Lower lobe of right lung (tissue), 2 donors: ENCODE measurements at regions not wholly inside any gene's neighbourhood (a gene's known extent, or its start where the extent isn't known, plus 50 kb on each side); places are given as distances from the start of the nearest gene placed in this dataset.
A peak's percentile ranks its signal among the peaks of the same experiment; 100 is the strongest.

Source experiments
- ATAC-seq, 2 donors: fragments of 200-7000 bp; cut with Tn5 transposase; one replicate each; pipeline ENCODE4 v1.9.1; 2020 to 2022; ENCODE audit warnings: mild to moderate bottlenecking in 2 of 2, moderate library complexity in 2 of 2
- DNase-seq: peaks from one replicate; pipeline ENCODE4 v3.0.0-alpha.2; 2020
- H3K27ac ChIP-seq: fragments of 200-600 bp; one replicate; pipeline ENCODE4 v1.8.0; 2022
- H3K27me3 ChIP-seq: fragments of 200-600 bp; one replicate; pipeline ENCODE4 v1.8.0; 2022; ENCODE audit warnings: low read depth
- H3K36me3 ChIP-seq: fragments of 200-600 bp; one replicate; pipeline ENCODE4 v1.8.0; 2022; ENCODE audit warnings: mild to moderate bottlenecking
- H3K4me1 ChIP-seq: fragments of 200-600 bp; one replicate; pipeline ENCODE4 v1.8.0; 2022
- H3K4me3 ChIP-seq: fragments of 200-600 bp; one replicate; pipeline ENCODE4 v1.8.0; 2022; ENCODE audit warnings: mild to moderate bottlenecking
- H3K9me3 ChIP-seq: fragments of 200-600 bp; one replicate; pipeline ENCODE4 v1.8.0; 2022
- CTCF ChIP-seq: fragments of 200-600 bp; IDR thresholded peaks from one replicate; pipeline ENCODE4 v1.8.0; 2022; ENCODE audit warnings: antibody characterized with exemption, mild to moderate bottlenecking
- intact Hi-C: fragments of 100-400 bp; cut with DNase I; formaldehyde crosslinking; loops from one replicate; pipeline ENCODE4 v1.11.0; 2022
- donor health status: DM: no; HTN: yes; CAD: no; lungs with severe emphysema.

DNA sequence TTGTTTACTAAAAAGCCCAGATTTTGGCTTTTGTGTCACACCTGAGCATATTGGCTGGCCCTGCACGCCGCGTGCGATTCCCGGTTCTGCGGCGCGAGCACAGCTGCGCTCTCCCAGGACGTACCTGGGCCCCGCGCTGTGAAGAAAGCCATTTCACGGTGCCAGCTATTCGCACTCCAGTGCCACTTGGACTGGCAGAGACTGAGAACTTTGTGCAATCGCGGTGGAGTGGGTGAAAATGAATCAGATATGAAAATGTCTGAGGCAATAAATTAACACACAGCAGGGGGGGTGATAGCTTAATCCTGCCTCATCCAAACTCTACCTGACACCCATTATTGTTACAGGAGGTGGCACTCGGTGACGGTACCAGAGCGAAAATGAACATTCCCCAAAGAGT lies 330.1 kb upstream of the MGMT start:
- Histone ChIP-seq H3K27ac (no peak overlapping the region), H3K4me3 (no peak overlapping the region), H3K36me3 (no peaks in the 10 kb centered on the region), H3K9me3 (no peaks in the 10 kb centered on the region), H3K4me1 (no peaks in the 10 kb centered on the region), H3K27me3 (peaks cover 9% of the 10 kb centered on the region)
- ATAC-seq (peak in 1 of 2 donors; percentile 37), DNase-seq (no peak)
- no peak for TF ChIP-seq CTCF
- intact Hi-C loops, result no loop called here

- no peak for TF ChIP-seq CTCF
- Histone ChIP-seq H3K36me3 (no peaks in the 10 kb centered on the region), H3K4me1 (no peaks in the 10 kb centered on the region), H3K4me3 (no peak overlapping the region), H3K27ac (no peak overlapping the region), H3K9me3 (no peaks in the 10 kb centered on the region), H3K27me3 (peaks cover 4% of the 10 kb centered on the region)
- intact Hi-C loops, result no loop called here
- ATAC-seq (peak; percentile 19 to 43), DNase-seq (no peak)
Measured at GRCh38 chr10:129140921-129141885, 325.8 kb upstream of the MGMT start.

DNA sequence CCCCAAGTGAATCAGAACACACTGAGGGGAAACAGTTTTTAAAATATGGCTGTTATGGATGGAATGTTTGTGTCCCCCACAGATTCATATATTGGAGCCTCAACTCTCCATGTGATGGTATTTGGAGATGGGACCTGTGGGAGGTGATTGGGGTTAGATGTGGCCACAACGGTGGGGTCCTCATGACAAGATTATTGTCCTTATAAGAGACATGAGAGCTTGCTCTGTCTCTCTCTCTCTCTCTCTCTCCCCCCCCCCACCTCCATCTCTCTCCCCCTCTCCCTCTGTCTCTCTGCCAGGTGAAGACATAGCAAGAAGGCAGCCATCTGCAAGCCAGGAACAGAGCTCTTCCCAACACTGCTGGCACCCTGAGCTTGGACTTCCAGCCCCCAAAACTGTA lies 315.8 kb upstream of the MGMT start:
- no peaks in the 10 kb centered on the region for H3K36me3 ChIP-seq
- no peak overlapping the region for H3K27ac ChIP-seq
- ATAC-seq (no peak), DNase-seq (no peak)
- H3K4me1 ChIP-seq, result no peaks in the 10 kb centered on the region
- no peaks in the 10 kb centered on the region for H3K9me3 ChIP-seq
- intact Hi-C loops, result no loop called here
- no peak for TF ChIP-seq CTCF
- no peak overlapping the region for H3K4me3 ChIP-seq
- H3K27me3 ChIP-seq, result peaks cover 6% of the 10 kb centered on the region

GRCh38 chr10:129156406-129156805 lies 310.6 kb upstream of the MGMT start:
- ATAC-seq, result no peak
- H3K9me3 ChIP-seq, result no peaks in the 10 kb centered on the region
- intact Hi-C loops, result no loop called here
- H3K4me3 ChIP-seq, result no peak overlapping the region
- no peaks in the 10 kb centered on the region for H3K36me3 ChIP-seq
- H3K4me1 ChIP-seq, result no peaks in the 10 kb centered on the region
- no peak overlapping the region for H3K27ac ChIP-seq
- no peaks in the 10 kb centered on the region for H3K27me3 ChIP-seq
- DNase-seq, result no peak
- TF ChIP-seq CTCF, result no peak

DNA sequence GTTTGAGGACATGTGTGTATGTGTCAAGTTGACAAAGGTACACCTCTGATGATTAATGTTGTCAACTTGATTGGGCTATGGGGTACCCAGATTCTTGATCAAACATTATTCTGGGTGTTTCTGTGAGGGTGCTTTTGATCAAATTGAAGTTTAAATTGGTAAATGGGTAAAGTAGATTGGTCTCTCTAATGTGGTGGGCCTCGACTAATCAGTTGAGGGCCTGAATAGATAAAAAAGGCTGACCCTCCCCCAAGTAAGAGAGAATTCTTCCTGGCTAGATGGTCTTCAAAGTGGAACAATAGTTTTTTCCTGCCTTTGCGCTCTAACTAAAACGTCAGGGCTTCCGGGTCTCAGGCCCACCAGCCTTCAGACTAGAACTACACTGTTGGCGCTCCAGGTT lies 309.9 kb upstream of the MGMT start:
- H3K27ac ChIP-seq, result no peak overlapping the region
- H3K27me3 ChIP-seq, result no peaks in the 10 kb centered on the region
- intact Hi-C loops, result no loop called here
- no peaks in the 10 kb centered on the region for H3K36me3 ChIP-seq
- H3K9me3 ChIP-seq, result no peaks in the 10 kb centered on the region
- no peak overlapping the region for H3K4me3 ChIP-seq
- no peaks in the 10 kb centered on the region for H3K4me1 ChIP-seq
- ATAC-seq (no peak), DNase-seq (no peak)
- TF ChIP-seq CTCF, result no peak
